GM12878 (cell line): ENCODE measurements at regions not wholly inside any gene's neighbourhood (a gene's known extent, or its start where the extent isn't known, plus 50 kb on each side); places are given as distances from the start of the nearest gene placed in this dataset.

Source experiments
- ATAC-seq: fragments of 200-7000 bp; cut with Tn5 transposase; 3 replicates; pipeline ENCODE4 v1.9.1; 2020; ENCODE audit warnings: mild to moderate bottlenecking, moderate library complexity
- BruUV-seq: library from RNA; stranded (reverse); fragments of 400-500 nt; replicated peaks from 2 replicates; lab custom pipeline; 2021; lab: Mats Ljungman, UMichigan
- CTCF ChIA-PET: fragments of 300-600 bp; sonication (Branson Sonifier 250); formaldehyde crosslinking; extraction: SDS; loops from one replicate; lab custom pipeline; 2021; ENCODE audit warnings: inconsistent platforms; lab: Yijun Ruan, JAX
- POLR2A ChIA-PET: fragments of 350-600 bp; formaldehyde crosslinking; extraction: SDS; loops from one replicate; lab custom pipeline; 2021; ENCODE audit warnings: inconsistent platforms; lab: Charles Lee
- RAD21 ChIA-PET: fragments of 300-600 bp; sonication (Branson Sonifier 250); formaldehyde crosslinking; loops from one replicate; lab custom pipeline; 2023; ENCODE audit warnings: antibody characterized with exemption; ENCODE audit not compliant: unreplicated experiment; lab: Charles Lee
- SMC1A ChIA-PET: fragments of 300-600 bp; sonication (Branson Sonifier 250); formaldehyde crosslinking; loops from one replicate; lab custom pipeline; 2023; ENCODE audit not compliant: unreplicated experiment, uncharacterized antibody; lab: Charles Lee
- DNase-seq: peaks from one replicate; pipeline ENCODE4 v3.0.0-alpha.2; 2011; ENCODE audit warnings: low read depth, low spot score
- FAIRE-seq: peaks from 3 replicates; lab custom pipeline; 2011; peaks lifted over from hg19 to GRCh38; lab: Jason Lieb, UNC
- H2AFZ ChIP-seq: 2 replicates; pipeline ENCODE4 v1.6.0; 2011; ENCODE audit warnings: low read depth, low read length, control low read depth; ENCODE audit not compliant: control insufficient read depth
- H3K27ac ChIP-seq: 2 replicates; pipeline ENCODE4 v1.5.1; 2011; ENCODE audit warnings: control low read depth; ENCODE audit not compliant: control insufficient read depth, insufficient read depth
- H3K27me3 ChIP-seq, 2 experiments: replicated peaks in 1 of 2; 2 replicates each; pipeline versions ENCODE4 v1.6.0 to v1.6.1; 2011; ENCODE audit warnings: low read length in 1 of 2; ENCODE audit not compliant: control insufficient read depth in 2 of 2, insufficient read depth in 2 of 2
- H3K36me3 ChIP-seq, 2 experiments: 2 replicates each; pipeline ENCODE4 v1.5.1; 2011; ENCODE audit warnings: low read length in 1 of 2; ENCODE audit not compliant: control insufficient read depth in 2 of 2, insufficient read depth in 2 of 2
- H3K4me1 ChIP-seq: 2 replicates; pipeline ENCODE4 v1.6.1; 2011; ENCODE audit warnings: mild to moderate bottlenecking, low read length, moderate library complexity, mixed read lengths; ENCODE audit not compliant: control insufficient read depth, insufficient read depth
- H3K4me2 ChIP-seq: 2 replicates; pipeline ENCODE4 v1.6.0; 2011; ENCODE audit warnings: control low read depth; ENCODE audit not compliant: control insufficient read depth, insufficient read depth
- H3K4me3 ChIP-seq: fragments of 200-600 bp; sonication (generic); 2 replicates; pipeline ENCODE4 v1.5.1; 2016
- H3K79me2 ChIP-seq: 2 replicates; pipeline ENCODE4 v1.6.0; 2011; ENCODE audit warnings: low read length; ENCODE audit not compliant: control insufficient read depth, insufficient read depth
- H3K9ac ChIP-seq: 2 replicates; pipeline ENCODE4 v1.8.0; 2011; ENCODE audit warnings: low read length, control low read depth, mixed read lengths; ENCODE audit not compliant: control insufficient read depth, insufficient read depth
- H3K9me3 ChIP-seq: replicated peaks from 3 replicates; pipeline ENCODE4 v1.5.1; 2011; ENCODE audit warnings: mild to moderate bottlenecking, low read length; ENCODE audit not compliant: control insufficient read depth, insufficient read depth
- H4K20me1 ChIP-seq: 2 replicates; pipeline ENCODE4 v1.6.0; 2011; ENCODE audit not compliant: control insufficient read depth, insufficient read depth
- ATF7 ChIP-seq: fragments of 450-650 bp; IDR thresholded peaks from 2 replicates; pipeline ENCODE4 v1.6.1; 2016; ENCODE audit warnings: low read depth, mild to moderate bottlenecking
- BHLHE40 ChIP-seq, 2 experiments: fragments of 450-650 bp in 1 of 2; IDR thresholded peaks; 2 replicates each; pipeline ENCODE4 v1.6.1; 2011 to 2017; ENCODE audit warnings: low read depth in 2 of 2, borderline replicate concordance in 1 of 2, improper control_type of control experiment in 1 of 2, low read length in 1 of 2, mild to moderate bottlenecking in 1 of 2
- CHD1 ChIP-seq: IDR thresholded peaks from 2 replicates; pipeline ENCODE4 v1.6.1; 2012; ENCODE audit warnings: low read depth, low read length, improper control_type of control experiment
- ETV6 ChIP-seq, 2 experiments: fragments of 450-650 bp in 1 of 2; IDR thresholded peaks in 1 of 2; conservative IDR thresholded peaks in 1 of 2; 2 replicates each; pipeline ENCODE4 v1.6.1; 2014; ENCODE audit warnings: antibody characterized with exemption in 1 of 2, borderline replicate concordance in 1 of 2, low read depth in 1 of 2, mild to moderate bottlenecking in 1 of 2, moderate library complexity in 1 of 2
- IRF5 ChIP-seq: fragments of 450-650 bp; IDR thresholded peaks from 2 replicates; pipeline ENCODE4 v1.6.1; 2017; ENCODE audit warnings: borderline replicate concordance
- KDM1A ChIP-seq: fragments of 200-600 bp; sonication (generic); IDR thresholded peaks from 2 replicates; pipeline ENCODE4 v1.6.1; 2016; ENCODE audit warnings: borderline replicate concordance
- MYB ChIP-seq: fragments of 150-350 bp; IDR thresholded peaks from 2 replicates; pipeline ENCODE4 v1.6.1; 2014; ENCODE audit warnings: mild to moderate bottlenecking, low read depth, low read length, borderline replicate concordance
- PAX5 ChIP-seq: IDR thresholded peaks from 2 replicates; pipeline ENCODE4 v1.6.1; 2011; ENCODE audit warnings: low read depth, low read length, borderline replicate concordance
- RAD21 ChIP-seq: IDR thresholded peaks from 2 replicates; pipeline ENCODE4 v1.6.1; 2011; ENCODE audit warnings: mild to moderate bottlenecking, low read depth, low read length, moderate library complexity; ENCODE audit not compliant: insufficient read depth
- SMAD1 ChIP-seq: fragments of 450-650 bp; IDR thresholded peaks from 2 replicates; pipeline ENCODE4 v1.6.1; 2018; ENCODE audit warnings: mild to moderate bottlenecking, low read depth; ENCODE audit not compliant: partially characterized antibody
- SPI1 ChIP-seq: IDR thresholded peaks from 2 replicates; pipeline ENCODE4 v1.6.1; 2011; ENCODE audit warnings: low read depth, mild to moderate bottlenecking, low read length, moderate library complexity, borderline replicate concordance; ENCODE audit not compliant: insufficient read depth
- SREBF1 ChIP-seq: IDR thresholded peaks from 2 replicates; pipeline ENCODE4 v1.6.1; 2012; ENCODE audit warnings: mild to moderate bottlenecking, low read length
- TCF3 ChIP-seq: IDR thresholded peaks from 2 replicates; pipeline ENCODE4 v1.6.1; 2012; ENCODE audit warnings: low read depth, mild to moderate bottlenecking, low read length, borderline replicate concordance; ENCODE audit not compliant: insufficient read depth
- YBX1 ChIP-seq: fragments of 450-650 bp; IDR thresholded peaks from 2 replicates; pipeline ENCODE4 v1.6.1; 2016; ENCODE audit warnings: antibody characterized with exemption
- YY1 ChIP-seq: IDR thresholded peaks from 2 replicates; pipeline ENCODE4 v1.6.1; 2011; ENCODE audit warnings: low read depth, mild to moderate bottlenecking, low read length
- ZBED1 ChIP-seq: IDR thresholded peaks from 2 replicates; pipeline ENCODE4 v1.6.1; 2016; ENCODE audit warnings: borderline replicate concordance
- ZNF274 ChIP-seq: IDR thresholded peaks from one replicate; pipeline ENCODE4 v1.8.0; 2011; ENCODE audit not compliant: insufficient read length, insufficient read depth
- WGBS: methylation state at CpG from one replicate; pipeline ENCODE4 v1.1.6; 2016; ENCODE audit warnings: low lambda C conversion rate; ENCODE audit not compliant: insufficient replicate concordance, insufficient coverage; ENCODE audit errors: missing lambda C conversion rate; 5-methylcytosine and 5-hydroxymethylcytosine counted together
- in situ Hi-C: fragments of 300-500 bp; cut with MboI; formaldehyde crosslinking; loops from 9 replicates; pipeline ENCODE4 v1.14.3; 2018; ENCODE audit warnings: mixed read lengths
- intact Hi-C: fragments of 100-400 bp; cut with micrococcal nuclease; formaldehyde crosslinking; loops from one replicate; pipeline ENCODE4 v1.14.2; 2022; ENCODE audit not compliant: unreplicated experiment
- TF ChIP-seq, protein P1 (sequence below): IDR thresholded peaks from 2 replicates; pipeline ENCODE4 v1.6.1; 2011; ENCODE audit warnings: mild to moderate bottlenecking, low read depth, low read length, moderate library complexity; ENCODE audit not compliant: insufficient replicate concordance

DNA sequence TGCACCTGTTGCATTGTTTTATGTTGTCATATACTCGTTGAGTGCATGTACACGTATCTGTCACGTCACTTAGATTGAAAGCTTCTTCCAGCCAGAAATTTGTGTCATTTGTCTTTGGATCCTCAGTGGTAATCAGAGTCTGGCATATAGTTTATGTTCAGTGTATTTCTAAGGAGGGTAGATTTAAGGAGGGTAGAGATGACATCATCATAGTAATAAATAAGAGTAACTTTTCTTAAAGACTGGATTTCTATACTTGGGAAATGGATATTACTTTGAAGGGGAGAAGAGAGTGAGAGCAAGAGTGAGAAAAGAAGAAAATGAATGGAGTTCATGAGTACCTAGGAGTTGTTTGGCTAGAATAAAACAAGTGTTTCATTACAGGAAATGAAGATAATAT, 255.0 kb upstream of the SASH1 start:
- Histone ChIP-seq H3K27ac (no peak overlapping the region), H3K9ac (no peak overlapping the region), H3K4me3 (no peak overlapping the region), H3K27me3 (no peaks in the 10 kb centered on the region), H3K36me3 (no peaks in the 10 kb centered on the region), H3K79me2 (no peaks in the 10 kb centered on the region), H2AFZ (no peak overlapping the region), H3K4me1 (no peaks in the 10 kb centered on the region), H3K4me2 (no peak overlapping the region), H4K20me1 (no peaks in the 10 kb centered on the region), H3K9me3 (no peaks in the 10 kb centered on the region)
- intact Hi-C loops (no loop called here), in situ Hi-C loops (no loop called here)
- ChIA-PET RAD21 (no interaction called here), SMC1A (no interaction called here), CTCF (no interaction called here), POLR2A (no interaction called here)
- ATAC-seq, result no peak
- WGBS, result 12% methylated on average over 3 of the region's 3 CpGs
- DNase-seq, result no peak
- no TSS peak for BruUV-seq
- FAIRE-seq, result no peak
- TF ChIP-seq ATF7, result 0 out of 2 replicates have a peak, but pooled peaks have one; percentile 38
- no peak for TF ChIP-seq TCF3

DNA sequence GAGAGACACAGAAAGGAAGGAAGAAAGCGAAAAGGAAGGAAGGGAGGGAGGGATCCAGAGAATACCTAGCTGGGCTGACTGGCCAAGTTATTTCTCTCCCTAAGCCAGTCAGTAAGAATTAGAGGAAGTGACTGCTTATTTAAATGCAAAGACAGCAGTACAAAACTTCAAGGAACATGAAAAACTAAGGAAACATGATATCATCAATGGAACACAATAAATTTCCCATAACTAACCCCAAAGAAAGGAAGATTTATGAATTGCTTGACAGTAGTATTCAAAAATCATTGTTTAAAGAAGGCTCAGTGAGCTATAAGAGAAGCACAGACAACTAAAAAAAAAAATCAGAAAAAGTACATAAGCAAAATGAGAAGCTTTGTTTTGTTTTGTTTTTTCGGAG, 252.3 kb upstream of the SASH1 start:
- no peak for ATAC-seq
- no peak for DNase-seq
- ChIA-PET POLR2A (no interaction called here), RAD21 (no interaction called here), CTCF (interaction anchor here (0.6 to 0.7 kb wide), 2 partner anchors 8 to 11 kb away, joined by 3 read pairs; no protein-coding TSS in a partner anchor), SMC1A (no interaction called here)
- no peak overlapping the region for H3K4me2 ChIP-seq
- H3K79me2 ChIP-seq, result no peaks in the 10 kb centered on the region
- no peaks in the 10 kb centered on the region for H3K9me3 ChIP-seq
- no TSS peak for BruUV-seq
- H3K9ac ChIP-seq, result no peak overlapping the region
- no peak for FAIRE-seq
- H3K27ac ChIP-seq, result no peak overlapping the region
- no peaks in the 10 kb centered on the region for H3K36me3 ChIP-seq
- H2AFZ ChIP-seq, result no peak overlapping the region
- WGBS, result 0% methylated on average over 2 of the region's 2 CpGs
- in situ Hi-C loops (no loop called here), intact Hi-C loops (no loop called here)
- no peaks in the 10 kb centered on the region for H3K4me1 ChIP-seq
- H4K20me1 ChIP-seq, result no peaks in the 10 kb centered on the region
- H3K27me3 ChIP-seq, result no peaks in the 10 kb centered on the region
- no peak overlapping the region for H3K4me3 ChIP-seq
- TF ChIP-seq MYB (no peak), YY1 (no peak), BHLHE40 (IDR thresholded peaks at IDR 0.05; ENCODE audit: borderline replicate concordance in 1 of 2, low read depth in 2 of 2, low read length in 1 of 2) (no peak), KDM1A (no peak), RAD21 (no peak), ZBED1 (no peak), PAX5 (no peak), IRF5 (no peak), YBX1 (no peak), SREBF1 (no peak), SMAD1 (no peak), SPI1 (no peak), ETV6 (conservative IDR thresholded peaks at IDR 0.05 in 1 of 2, IDR thresholded peaks at IDR 0.05 in 1 of 2; ENCODE audit: borderline replicate concordance in 1 of 2, low read depth in 1 of 2) (no peak), ZNF274 (no peak), CHD1 (no peak)
- TF ChIP-seq, protein P1, sequence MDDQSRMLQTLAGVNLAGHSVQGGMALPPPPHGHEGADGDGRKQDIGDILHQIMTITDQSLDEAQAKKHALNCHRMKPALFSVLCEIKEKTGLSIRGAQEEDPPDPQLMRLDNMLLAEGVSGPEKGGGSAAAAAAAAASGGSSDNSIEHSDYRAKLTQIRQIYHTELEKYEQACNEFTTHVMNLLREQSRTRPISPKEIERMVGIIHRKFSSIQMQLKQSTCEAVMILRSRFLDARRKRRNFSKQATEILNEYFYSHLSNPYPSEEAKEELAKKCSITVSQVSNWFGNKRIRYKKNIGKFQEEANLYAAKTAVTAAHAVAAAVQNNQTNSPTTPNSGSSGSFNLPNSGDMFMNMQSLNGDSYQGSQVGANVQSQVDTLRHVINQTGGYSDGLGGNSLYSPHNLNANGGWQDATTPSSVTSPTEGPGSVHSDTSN, result no peak
